WTC11 (cell line): ENCODE measurements at regions not wholly inside any gene's neighbourhood (a gene's known extent, or its start where the extent isn't known, plus 50 kb on each side); places are given as distances from the start of the nearest gene placed in this dataset.

ENCODE experiments used
- ATAC-seq: fragments of 200-7000 bp; cut with Tn5 transposase; 2 replicates; pipeline ENCODE4 v1.10.0; 2021; ENCODE audit warnings: mild to moderate bottlenecking, moderate library complexity
- CTCF ChIA-PET: fragments of 300-600 bp; sonication (Branson Sonifier 250); formaldehyde crosslinking; loops from one replicate; lab custom pipeline; 2021; ENCODE audit warnings: antibody characterized with exemption; lab: Charles Lee
- POLR2A ChIA-PET: fragments of 350-600 bp; sonication (Branson Sonifier 250); formaldehyde crosslinking; loops from one replicate; lab custom pipeline; 2021; ENCODE audit warnings: antibody characterized with exemption; lab: Charles Lee
- DNase-seq: peaks from one replicate; pipeline ENCODE4 v3.0.0; 2021; ENCODE audit warnings: low spot score
- H3K27ac Mint-ChIP-seq: 2 replicates; pipeline ENCODE4 v1.8.0; 2021; ENCODE audit warnings: mixed read lengths
- H3K27me3 Mint-ChIP-seq: 2 replicates; pipeline ENCODE4 v1.8.0; 2021; ENCODE audit warnings: low read depth, mild to moderate bottlenecking, moderate library complexity, mixed read lengths
- H3K36me3 Mint-ChIP-seq: 2 replicates; pipeline ENCODE4 v1.8.0; 2021; ENCODE audit warnings: mixed read lengths
- H3K4me1 Mint-ChIP-seq: 2 replicates; pipeline ENCODE4 v1.8.0; 2022; ENCODE audit warnings: mixed read lengths
- H3K4me3 Mint-ChIP-seq: 2 replicates; pipeline ENCODE4 v1.8.0; 2021; ENCODE audit warnings: mild to moderate bottlenecking, moderate library complexity, mixed read lengths
- H3K9me3 Mint-ChIP-seq: 2 replicates; pipeline ENCODE4 v1.8.0; 2021; ENCODE audit warnings: mixed read lengths
- ATF2 ChIP-seq: sonication (generic); formaldehyde crosslinking; IDR thresholded peaks from 2 replicates; pipeline ENCODE4 v1.8.1; 2022; ENCODE audit warnings: low read depth, missing genetic modification reagents, borderline replicate concordance
- ATF6 ChIP-seq: sonication (generic); formaldehyde crosslinking; IDR thresholded peaks from 2 replicates; pipeline ENCODE4 v1.8.1; 2023; ENCODE audit warnings: mild to moderate bottlenecking, missing genetic modification reagents
- CBFB ChIP-seq: sonication (generic); formaldehyde crosslinking; IDR thresholded peaks from 2 replicates; pipeline ENCODE4 v1.8.1; 2022; ENCODE audit warnings: mild to moderate bottlenecking, low read depth, missing genetic modification reagents
- E2F5 ChIP-seq: sonication (generic); formaldehyde crosslinking; IDR thresholded peaks from 2 replicates; pipeline ENCODE4 v1.8.1; 2022; ENCODE audit warnings: mild to moderate bottlenecking, moderate library complexity, missing genetic modification reagents
- FOXK1 ChIP-seq: sonication (generic); formaldehyde crosslinking; IDR thresholded peaks from 2 replicates; pipeline ENCODE4 v1.8.0; 2022; ENCODE audit warnings: mild to moderate bottlenecking, moderate library complexity, missing genetic modification reagents
- GABPB1 ChIP-seq: sonication (generic); formaldehyde crosslinking; IDR thresholded peaks from 2 replicates; pipeline ENCODE4 v1.8.1; 2023; ENCODE audit warnings: mild to moderate bottlenecking, missing genetic modification reagents
- IRF2 ChIP-seq: sonication (generic); formaldehyde crosslinking; IDR thresholded peaks from 2 replicates; pipeline ENCODE4 v1.8.0; 2022; ENCODE audit warnings: low read depth, missing genetic modification reagents, borderline replicate concordance
- JUN ChIP-seq: sonication (generic); formaldehyde crosslinking; IDR thresholded peaks from 2 replicates; pipeline ENCODE4 v1.8.0; 2023; ENCODE audit warnings: mild to moderate bottlenecking, missing genetic modification reagents
- NFYB ChIP-seq: sonication (generic); formaldehyde crosslinking; conservative IDR thresholded peaks from 2 replicates; pipeline ENCODE4 v1.8.0; 2022; ENCODE audit warnings: low read depth, missing genetic modification reagents
- PRDM15 ChIP-seq: sonication (generic); formaldehyde crosslinking; IDR thresholded peaks from 2 replicates; pipeline ENCODE4 v1.8.0; 2022; ENCODE audit warnings: missing genetic modification reagents
- TF ChIP-seq, protein P1 (sequence below): fragments of 200-600 bp; IDR thresholded peaks from 2 replicates; pipeline ENCODE4 v1.8.0; 2022; ENCODE audit warnings: antibody characterized with exemption
- TF ChIP-seq, protein P2 (sequence below): fragments of 250-450 bp; sonication (Bioruptor Pico); IDR thresholded peaks from 2 replicates; pipeline ENCODE4 v1.9.0; 2021; ENCODE audit warnings: mild to moderate bottlenecking
- TF ChIP-seq, protein P3 (sequence below): fragments of 250-450 bp; sonication (Bioruptor Pico); conservative IDR thresholded peaks from 2 replicates; pipeline ENCODE4 v1.9.0; 2021; ENCODE audit warnings: mild to moderate bottlenecking
- TF ChIP-seq, protein P4 (sequence below): sonication (generic); formaldehyde crosslinking; IDR thresholded peaks from 2 replicates; pipeline ENCODE4 v1.8.1; 2023; ENCODE audit warnings: mild to moderate bottlenecking, missing genetic modification reagents, borderline replicate concordance
- TF ChIP-seq, protein P5 (sequence below): fragments of 250-450 bp; sonication (Bioruptor Pico); IDR thresholded peaks from 2 replicates; pipeline ENCODE4 v1.9.0; 2021; ENCODE audit warnings: mild to moderate bottlenecking

DNA sequence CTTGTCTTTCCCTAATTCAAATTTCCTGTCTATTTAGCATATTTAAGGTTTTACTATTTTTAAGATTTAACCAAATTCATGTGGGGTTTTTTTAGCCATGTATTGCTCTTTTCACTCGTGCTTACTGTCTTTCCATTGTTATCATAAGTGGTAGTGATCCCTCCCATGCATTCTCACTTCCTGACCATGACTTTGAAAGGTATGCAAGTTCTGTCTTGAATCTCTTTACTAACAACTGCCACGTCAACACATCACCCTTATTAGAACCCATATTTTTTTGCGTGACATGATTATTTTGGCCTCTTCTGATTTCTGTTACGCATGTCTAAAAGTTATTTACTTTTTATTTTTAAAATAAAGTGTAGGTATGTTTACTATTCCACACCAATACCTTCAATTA lies 94.7 kb upstream of the CDH6 start (continued):
- no peak for TF ChIP-seq ATF2 (CRISPR knock-in tag)
- TF ChIP-seq FOXK1 (CRISPR knock-in tag) = no peak
- TF ChIP-seq, protein P1, sequence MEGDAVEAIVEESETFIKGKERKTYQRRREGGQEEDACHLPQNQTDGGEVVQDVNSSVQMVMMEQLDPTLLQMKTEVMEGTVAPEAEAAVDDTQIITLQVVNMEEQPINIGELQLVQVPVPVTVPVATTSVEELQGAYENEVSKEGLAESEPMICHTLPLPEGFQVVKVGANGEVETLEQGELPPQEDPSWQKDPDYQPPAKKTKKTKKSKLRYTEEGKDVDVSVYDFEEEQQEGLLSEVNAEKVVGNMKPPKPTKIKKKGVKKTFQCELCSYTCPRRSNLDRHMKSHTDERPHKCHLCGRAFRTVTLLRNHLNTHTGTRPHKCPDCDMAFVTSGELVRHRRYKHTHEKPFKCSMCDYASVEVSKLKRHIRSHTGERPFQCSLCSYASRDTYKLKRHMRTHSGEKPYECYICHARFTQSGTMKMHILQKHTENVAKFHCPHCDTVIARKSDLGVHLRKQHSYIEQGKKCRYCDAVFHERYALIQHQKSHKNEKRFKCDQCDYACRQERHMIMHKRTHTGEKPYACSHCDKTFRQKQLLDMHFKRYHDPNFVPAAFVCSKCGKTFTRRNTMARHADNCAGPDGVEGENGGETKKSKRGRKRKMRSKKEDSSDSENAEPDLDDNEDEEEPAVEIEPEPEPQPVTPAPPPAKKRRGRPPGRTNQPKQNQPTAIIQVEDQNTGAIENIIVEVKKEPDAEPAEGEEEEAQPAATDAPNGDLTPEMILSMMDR = no peak
- no peak for TF ChIP-seq E2F5 (CRISPR knock-in tag)
- TF ChIP-seq, protein P2, sequence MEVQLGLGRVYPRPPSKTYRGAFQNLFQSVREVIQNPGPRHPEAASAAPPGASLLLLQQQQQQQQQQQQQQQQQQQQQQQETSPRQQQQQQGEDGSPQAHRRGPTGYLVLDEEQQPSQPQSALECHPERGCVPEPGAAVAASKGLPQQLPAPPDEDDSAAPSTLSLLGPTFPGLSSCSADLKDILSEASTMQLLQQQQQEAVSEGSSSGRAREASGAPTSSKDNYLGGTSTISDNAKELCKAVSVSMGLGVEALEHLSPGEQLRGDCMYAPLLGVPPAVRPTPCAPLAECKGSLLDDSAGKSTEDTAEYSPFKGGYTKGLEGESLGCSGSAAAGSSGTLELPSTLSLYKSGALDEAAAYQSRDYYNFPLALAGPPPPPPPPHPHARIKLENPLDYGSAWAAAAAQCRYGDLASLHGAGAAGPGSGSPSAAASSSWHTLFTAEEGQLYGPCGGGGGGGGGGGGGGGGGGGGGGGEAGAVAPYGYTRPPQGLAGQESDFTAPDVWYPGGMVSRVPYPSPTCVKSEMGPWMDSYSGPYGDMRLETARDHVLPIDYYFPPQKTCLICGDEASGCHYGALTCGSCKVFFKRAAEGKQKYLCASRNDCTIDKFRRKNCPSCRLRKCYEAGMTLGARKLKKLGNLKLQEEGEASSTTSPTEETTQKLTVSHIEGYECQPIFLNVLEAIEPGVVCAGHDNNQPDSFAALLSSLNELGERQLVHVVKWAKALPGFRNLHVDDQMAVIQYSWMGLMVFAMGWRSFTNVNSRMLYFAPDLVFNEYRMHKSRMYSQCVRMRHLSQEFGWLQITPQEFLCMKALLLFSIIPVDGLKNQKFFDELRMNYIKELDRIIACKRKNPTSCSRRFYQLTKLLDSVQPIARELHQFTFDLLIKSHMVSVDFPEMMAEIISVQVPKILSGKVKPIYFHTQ = no peak
- no peak for TF ChIP-seq GABPB1 (CRISPR knock-in tag)
- no peak for TF ChIP-seq NFYB (CRISPR knock-in tag)
- no peak for TF ChIP-seq JUN
- TF ChIP-seq, protein P3, sequence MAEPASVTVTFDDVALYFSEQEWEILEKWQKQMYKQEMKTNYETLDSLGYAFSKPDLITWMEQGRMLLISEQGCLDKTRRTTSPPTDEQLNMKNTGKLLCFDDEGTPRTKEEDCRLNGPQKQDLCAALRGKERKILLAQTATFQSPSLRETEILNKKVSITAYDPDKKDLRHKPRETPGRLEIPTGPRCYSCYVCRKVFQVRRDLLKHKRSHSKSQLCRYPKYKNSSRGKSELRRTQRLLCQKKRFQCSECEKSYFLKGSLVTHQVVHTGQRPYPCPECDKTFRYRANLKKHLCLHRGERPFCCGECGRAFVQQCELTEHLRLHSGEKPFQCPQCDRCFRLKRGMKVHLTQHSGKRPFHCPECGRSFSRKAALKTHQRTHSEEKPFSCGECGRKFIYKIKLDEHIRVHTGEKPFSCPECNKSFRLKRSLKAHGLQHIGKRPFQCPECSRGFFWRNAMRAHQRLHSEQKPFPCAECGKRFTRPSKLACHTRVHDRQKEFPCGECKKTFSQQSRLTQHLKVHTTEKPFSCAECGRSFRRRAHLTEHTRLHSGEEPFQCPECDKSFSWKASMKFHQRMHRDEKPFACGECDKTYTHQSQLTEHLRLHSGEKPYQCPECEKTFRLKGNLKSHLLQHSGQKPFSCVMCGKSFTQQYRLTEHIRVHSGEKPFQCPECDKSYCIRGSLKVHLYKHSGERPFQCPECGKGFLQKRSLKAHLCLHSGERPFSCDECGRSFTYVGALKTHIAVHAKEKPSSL = no peak

DNA sequence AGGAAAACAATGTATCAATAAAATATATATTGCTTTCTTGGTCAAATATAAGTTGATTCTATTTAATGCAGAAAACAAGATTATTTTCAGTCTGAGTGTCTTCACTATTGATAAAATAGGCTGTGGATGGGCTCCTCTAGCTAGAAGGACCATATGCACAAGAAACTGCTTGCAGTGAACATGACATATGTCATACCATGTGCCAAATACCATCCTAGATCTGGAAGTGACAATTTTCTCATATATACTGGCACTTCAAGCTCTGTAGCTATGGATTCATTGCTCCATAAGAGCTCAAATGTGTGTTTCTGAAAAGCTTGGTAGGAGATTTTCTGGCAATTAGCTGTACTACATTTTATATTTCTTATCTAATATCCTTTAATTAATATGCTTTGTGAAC lies 95.6 kb upstream of the CDH6 start:
- ChIA-PET CTCF (no interaction called here), POLR2A (no interaction called here)
- no peak overlapping the region for H3K27ac Mint-ChIP-seq
- no peak overlapping the region for H3K4me3 Mint-ChIP-seq
- peaks cover 5% of the 10 kb centered on the region for H3K36me3 Mint-ChIP-seq
- peaks cover 12% of the 10 kb centered on the region for H3K9me3 Mint-ChIP-seq
- peaks cover 20% of the 10 kb centered on the region for H3K4me1 Mint-ChIP-seq
- DNase-seq (no peak), ATAC-seq (no peak)
- no peaks in the 10 kb centered on the region for H3K27me3 Mint-ChIP-seq
- TF ChIP-seq, protein P4, sequence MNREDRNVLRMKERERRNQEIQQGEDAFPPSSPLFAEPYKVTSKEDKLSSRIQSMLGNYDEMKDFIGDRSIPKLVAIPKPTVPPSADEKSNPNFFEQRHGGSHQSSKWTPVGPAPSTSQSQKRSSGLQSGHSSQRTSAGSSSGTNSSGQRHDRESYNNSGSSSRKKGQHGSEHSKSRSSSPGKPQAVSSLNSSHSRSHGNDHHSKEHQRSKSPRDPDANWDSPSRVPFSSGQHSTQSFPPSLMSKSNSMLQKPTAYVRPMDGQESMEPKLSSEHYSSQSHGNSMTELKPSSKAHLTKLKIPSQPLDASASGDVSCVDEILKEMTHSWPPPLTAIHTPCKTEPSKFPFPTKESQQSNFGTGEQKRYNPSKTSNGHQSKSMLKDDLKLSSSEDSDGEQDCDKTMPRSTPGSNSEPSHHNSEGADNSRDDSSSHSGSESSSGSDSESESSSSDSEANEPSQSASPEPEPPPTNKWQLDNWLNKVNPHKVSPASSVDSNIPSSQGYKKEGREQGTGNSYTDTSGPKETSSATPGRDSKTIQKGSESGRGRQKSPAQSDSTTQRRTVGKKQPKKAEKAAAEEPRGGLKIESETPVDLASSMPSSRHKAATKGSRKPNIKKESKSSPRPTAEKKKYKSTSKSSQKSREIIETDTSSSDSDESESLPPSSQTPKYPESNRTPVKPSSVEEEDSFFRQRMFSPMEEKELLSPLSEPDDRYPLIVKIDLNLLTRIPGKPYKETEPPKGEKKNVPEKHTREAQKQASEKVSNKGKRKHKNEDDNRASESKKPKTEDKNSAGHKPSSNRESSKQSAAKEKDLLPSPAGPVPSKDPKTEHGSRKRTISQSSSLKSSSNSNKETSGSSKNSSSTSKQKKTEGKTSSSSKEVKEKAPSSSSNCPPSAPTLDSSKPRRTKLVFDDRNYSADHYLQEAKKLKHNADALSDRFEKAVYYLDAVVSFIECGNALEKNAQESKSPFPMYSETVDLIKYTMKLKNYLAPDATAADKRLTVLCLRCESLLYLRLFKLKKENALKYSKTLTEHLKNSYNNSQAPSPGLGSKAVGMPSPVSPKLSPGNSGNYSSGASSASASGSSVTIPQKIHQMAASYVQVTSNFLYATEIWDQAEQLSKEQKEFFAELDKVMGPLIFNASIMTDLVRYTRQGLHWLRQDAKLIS (CRISPR knock-in tag) = no peak
- TF ChIP-seq NFYB (CRISPR knock-in tag) (no peak), PRDM15 (CRISPR knock-in tag) (no peak), ATF6 (CRISPR knock-in tag) (no peak), JUN (no peak), CBFB (no peak), IRF2 (CRISPR knock-in tag) (no peak)
- TF ChIP-seq, protein P5, sequence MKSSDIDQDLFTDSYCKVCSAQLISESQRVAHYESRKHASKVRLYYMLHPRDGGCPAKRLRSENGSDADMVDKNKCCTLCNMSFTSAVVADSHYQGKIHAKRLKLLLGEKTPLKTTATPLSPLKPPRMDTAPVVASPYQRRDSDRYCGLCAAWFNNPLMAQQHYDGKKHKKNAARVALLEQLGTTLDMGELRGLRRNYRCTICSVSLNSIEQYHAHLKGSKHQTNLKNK (CRISPR knock-in tag) = no peak
